Activated CD4-positive, alpha-beta T cell treated with anti-CD3 and anti-CD28 coated beads for 36 hours (primary cell): ENCODE measurements at regions not wholly inside any gene's neighbourhood (a gene's known extent, or its start where the extent isn't known, plus 50 kb on each side); places are given as distances from the start of the nearest gene placed in this dataset.

Source experiments
- ATAC-seq: fragments of 200-7000 bp; cut with Tn5 transposase; one replicate; pipeline ENCODE4 v1.10.0; 2021; ENCODE audit warnings: mild to moderate bottlenecking, moderate library complexity
- CTCF ChIA-PET: fragments of 350-600 bp; sonication (Branson Sonifier 250); formaldehyde crosslinking; loops from one replicate; lab custom pipeline; 2021; ENCODE audit warnings: antibody characterized with exemption; lab: Charles Lee
- POLR2A ChIA-PET: fragments of 350-600 bp; sonication (Branson Sonifier 250); formaldehyde crosslinking; loops from one replicate; lab custom pipeline; 2021; ENCODE audit warnings: antibody characterized with exemption, inconsistent platforms; lab: Charles Lee
- DNase-seq: peaks from one replicate; pipeline ENCODE4 v3.0.0-alpha.2; 2020
- H3K27ac Mint-ChIP-seq: one replicate; pipeline ENCODE4 v1.8.0; 2021; ENCODE audit warnings: mixed read lengths
- H3K27me3 Mint-ChIP-seq: one replicate; pipeline ENCODE4 v1.8.0; 2021; ENCODE audit warnings: mixed read lengths
- H3K36me3 Mint-ChIP-seq: one replicate; pipeline ENCODE4 v1.8.0; 2021; ENCODE audit warnings: low read depth, mixed read lengths
- H3K4me1 Mint-ChIP-seq: one replicate; pipeline ENCODE4 v1.8.0; 2021; ENCODE audit warnings: mixed read lengths
- H3K4me3 Mint-ChIP-seq: one replicate; pipeline ENCODE4 v1.8.0; 2021; ENCODE audit warnings: mild to moderate bottlenecking, moderate library complexity, mixed read lengths
- H3K9me3 Mint-ChIP-seq: one replicate; pipeline ENCODE4 v1.8.0; 2021; ENCODE audit warnings: low read depth, mixed read lengths
- intact Hi-C, 2 experiments: fragments of 100-400 bp; cut with DNase I in 1 of 2; cut with micrococcal nuclease in 1 of 2; formaldehyde crosslinking; loops; one replicate each; pipeline versions ENCODE4 v1.14.2 to v1.15.1; 2022 to 2024; cut with DNase I, micrococcal nuclease

DNA sequence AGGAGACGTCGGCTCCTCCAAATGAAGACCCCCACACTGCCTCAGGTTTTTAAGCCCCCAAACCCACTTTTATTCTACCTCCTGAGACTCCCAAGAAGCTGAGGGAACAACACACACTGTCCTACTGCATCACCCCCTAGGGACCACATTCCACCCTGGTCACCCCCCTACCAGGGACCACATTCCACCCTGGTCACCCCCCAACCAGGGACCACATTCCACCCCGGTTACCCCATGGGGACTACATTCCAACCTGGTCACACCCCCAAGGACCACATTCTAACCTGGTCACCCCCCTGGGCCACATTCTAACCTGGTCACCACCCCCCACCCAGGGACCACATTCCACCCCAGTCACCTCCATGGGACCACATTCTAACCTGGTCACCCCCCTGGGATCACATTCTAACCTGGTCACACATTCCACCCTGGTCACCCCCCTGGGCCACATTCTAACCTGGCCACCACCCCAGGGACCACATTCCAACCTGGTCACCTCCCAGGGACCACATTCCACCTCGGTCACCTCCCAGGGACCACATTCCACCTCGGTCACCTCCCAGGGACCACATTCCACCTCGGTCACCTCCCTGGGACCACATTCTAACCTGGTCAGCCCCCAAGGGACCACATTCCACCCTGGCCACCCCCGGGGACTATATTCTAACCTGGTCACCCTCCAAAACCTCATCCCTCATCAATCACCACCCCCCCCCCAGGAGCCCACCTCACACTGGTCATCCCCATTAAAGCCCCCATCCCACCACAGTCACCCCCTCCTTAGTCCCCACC is 587.6 kb downstream of the NPHP4 start:
- H3K27me3 Mint-ChIP-seq = no peaks in the 10 kb centered on the region
- no peak for DNase-seq
- no peak for ATAC-seq
- CTCF ChIA-PET = no interaction called here
- peaks cover 3% of the 10 kb centered on the region for H3K4me1 Mint-ChIP-seq
- POLR2A ChIA-PET = no interaction called here
- H3K27ac Mint-ChIP-seq = no peak overlapping the region
- peaks cover 3% of the 10 kb centered on the region for H3K9me3 Mint-ChIP-seq
- intact Hi-C loops = no loop called here
- no peaks in the 10 kb centered on the region for H3K36me3 Mint-ChIP-seq
- H3K4me3 Mint-ChIP-seq = no peak overlapping the region

DNA sequence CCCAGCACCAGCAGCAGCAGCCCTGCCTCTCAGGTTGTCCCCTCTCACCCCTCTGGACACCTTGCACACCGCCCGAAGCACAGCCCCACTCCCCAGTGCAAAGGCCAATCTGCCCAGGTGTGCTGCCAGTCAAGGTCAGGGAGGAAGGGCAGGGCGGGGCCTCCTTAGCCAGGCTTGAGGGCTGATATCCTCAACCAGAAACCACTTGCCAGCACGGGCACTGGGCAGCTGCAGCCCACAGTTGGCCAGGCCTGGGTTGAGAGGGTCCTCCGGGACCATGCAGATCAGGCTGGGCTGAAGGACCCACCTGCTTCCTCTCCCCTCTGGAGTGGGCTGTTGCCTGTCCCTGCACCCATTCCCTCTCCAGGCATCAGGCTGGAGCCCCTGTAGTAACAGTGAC is 588.3 kb downstream of the NPHP4 start:
- no peak overlapping the region for H3K27ac Mint-ChIP-seq
- DNase-seq = no peak
- H3K9me3 Mint-ChIP-seq = peaks cover 7% of the 10 kb centered on the region

DNA sequence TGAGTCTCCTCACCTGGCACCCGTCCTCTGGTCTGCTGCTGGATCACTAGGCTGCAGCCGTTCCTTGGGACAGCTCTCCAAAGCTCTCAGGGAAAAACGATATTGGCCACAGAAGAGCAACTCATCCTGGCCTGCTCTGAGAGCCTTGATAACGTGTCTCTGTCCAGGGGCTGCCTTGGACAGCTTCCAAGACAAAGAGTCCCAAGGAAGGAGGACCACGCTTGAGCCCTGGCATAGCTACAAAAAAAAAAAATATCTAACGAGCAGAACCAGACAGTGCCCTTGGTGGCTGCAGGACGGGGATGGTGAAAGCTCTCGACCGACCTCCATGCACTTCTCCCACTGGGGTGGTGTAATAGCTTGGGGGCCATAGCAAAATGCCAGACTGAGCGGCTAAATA is 589.6 kb downstream of the NPHP4 start:
- intact Hi-C loops = no loop called here
- ChIA-PET POLR2A (no interaction called here), CTCF (no interaction called here)
- Mint-ChIP-seq H3K27me3 (no peaks in the 10 kb centered on the region), H3K9me3 (peaks cover 4% of the 10 kb centered on the region), H3K4me3 (no peak overlapping the region), H3K4me1 (peaks cover 4% of the 10 kb centered on the region), H3K27ac (no peak overlapping the region), H3K36me3 (no peaks in the 10 kb centered on the region)
- DNase-seq (no peak), ATAC-seq (no peak)

More for the DNA sequence above, 588.3 kb downstream of the NPHP4 start:
- Mint-ChIP-seq H3K36me3 (no peaks in the 10 kb centered on the region), H3K4me3 (no peak overlapping the region), H3K27me3 (no peaks in the 10 kb centered on the region), H3K4me1 (peaks cover 4% of the 10 kb centered on the region)
- ATAC-seq = no peak
- ChIA-PET POLR2A (no interaction called here), CTCF (no interaction called here)
- intact Hi-C loops = no loop called here

DNA sequence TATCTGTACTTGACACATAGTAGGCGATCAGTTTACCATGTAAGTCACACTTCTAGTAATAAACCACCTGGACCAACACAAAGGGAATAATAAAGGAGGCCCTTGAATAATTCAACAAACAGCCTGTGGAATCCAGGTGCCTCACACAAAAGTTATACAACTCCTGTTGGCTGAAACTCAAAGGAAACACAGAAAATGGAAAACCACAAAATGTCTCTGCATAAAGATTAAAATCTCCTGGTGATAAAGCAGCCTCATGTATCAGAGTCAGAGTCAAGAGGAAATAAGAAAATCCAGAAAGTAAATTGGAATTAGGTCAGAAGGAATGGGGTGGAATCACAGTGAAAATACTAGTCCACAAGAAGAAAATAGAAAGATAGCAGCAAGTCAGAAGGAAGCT is 592.5 kb downstream of the NPHP4 start:
- DNase-seq (no peak), ATAC-seq (no peak)
- CTCF ChIA-PET = interaction anchor here (0.9 kb wide), 1 partner anchor 1126 kb away, joined by 3 read pairs; no protein-coding TSS in a partner anchor
- POLR2A ChIA-PET = no interaction called here
- no peaks in the 10 kb centered on the region for H3K27me3 Mint-ChIP-seq
- peaks cover 4% of the 10 kb centered on the region for H3K9me3 Mint-ChIP-seq
- no peak overlapping the region for H3K4me3 Mint-ChIP-seq
- intact Hi-C loops = no loop called here
- H3K4me1 Mint-ChIP-seq = peaks cover 4% of the 10 kb centered on the region
- no peaks in the 10 kb centered on the region for H3K36me3 Mint-ChIP-seq
- H3K27ac Mint-ChIP-seq = no peak overlapping the region

DNA sequence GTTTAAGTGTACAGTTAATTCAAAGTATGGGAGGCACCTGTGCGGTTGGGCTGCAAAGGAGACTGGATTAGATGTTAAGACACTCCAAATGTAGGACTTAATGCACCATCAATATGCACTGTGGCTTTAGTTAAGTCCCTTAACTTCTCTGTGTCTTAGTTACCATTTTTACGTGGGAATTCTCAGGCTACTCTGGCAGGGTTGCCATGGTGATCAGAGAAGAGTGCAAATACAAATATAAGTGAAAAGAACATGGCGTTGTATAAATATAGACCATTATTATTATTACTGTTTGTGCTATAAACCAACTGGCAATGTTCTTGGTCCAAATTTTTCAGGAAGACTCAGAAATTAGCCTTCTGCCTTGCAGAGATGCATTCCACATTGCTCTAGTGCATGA is 595.6 kb downstream of the NPHP4 start:
- Mint-ChIP-seq H3K4me3 (no peak overlapping the region), H3K27ac (no peak overlapping the region), H3K4me1 (peaks cover 4% of the 10 kb centered on the region), H3K36me3 (no peaks in the 10 kb centered on the region), H3K9me3 (peaks cover 4% of the 10 kb centered on the region), H3K27me3 (no peaks in the 10 kb centered on the region)
- ATAC-seq (no peak), DNase-seq (no peak)
- ChIA-PET CTCF (no interaction called here), POLR2A (no interaction called here)
- intact Hi-C loops = no loop called here

DNA sequence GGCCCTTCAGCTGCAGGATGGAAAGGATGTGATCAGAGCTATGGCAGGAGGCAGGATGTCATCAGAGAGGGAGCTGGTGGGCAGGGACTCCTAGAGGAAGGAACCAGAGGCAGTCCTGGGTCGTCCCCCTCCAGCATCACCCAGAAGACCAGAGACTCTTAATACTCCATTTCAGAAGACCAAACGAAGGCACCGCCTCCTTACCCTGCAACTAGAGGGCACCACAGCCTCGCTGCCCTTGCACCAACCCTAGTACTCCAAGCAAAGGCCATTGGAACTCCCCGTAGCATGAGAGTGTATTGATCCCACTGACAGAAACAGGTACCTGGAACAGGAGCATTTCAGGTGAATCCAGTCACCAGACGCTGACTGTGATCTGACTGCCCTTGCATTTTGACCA is 598.1 kb downstream of the NPHP4 start:
- H3K27ac Mint-ChIP-seq = no peak overlapping the region
- intact Hi-C loops = no loop called here
- H3K36me3 Mint-ChIP-seq = no peaks in the 10 kb centered on the region
- ChIA-PET POLR2A (no interaction called here), CTCF (no interaction called here)
- ATAC-seq = no peak
- DNase-seq = no peak
- H3K9me3 Mint-ChIP-seq = peaks cover 2% of the 10 kb centered on the region
- H3K27me3 Mint-ChIP-seq = no peaks in the 10 kb centered on the region
- H3K4me3 Mint-ChIP-seq = no peak overlapping the region
- H3K4me1 Mint-ChIP-seq = peaks cover 22% of the 10 kb centered on the region

DNA sequence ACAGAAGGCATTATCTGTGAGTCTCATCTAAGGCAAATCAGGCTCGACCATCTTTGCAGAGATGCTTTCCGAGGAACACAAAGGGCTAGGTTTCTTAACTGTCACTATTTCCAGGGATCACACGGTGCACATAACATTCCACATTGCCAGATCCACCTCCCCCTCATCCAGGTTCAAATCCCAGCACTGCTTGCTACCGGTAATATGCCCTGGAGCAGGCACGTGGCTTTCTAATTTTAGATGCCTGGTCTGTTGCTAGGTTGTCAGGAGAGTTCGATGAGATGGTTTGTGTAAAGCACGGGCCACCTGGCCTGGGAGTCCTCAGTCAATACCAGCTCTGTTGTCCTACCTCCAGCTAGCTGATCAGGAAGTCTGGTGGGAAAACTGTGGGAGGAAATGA is 598.6 kb downstream of the NPHP4 start:
- ChIA-PET CTCF (interaction anchor here (0.7 kb wide), 1 partner anchor 44 kb away, joined by 3 read pairs; no protein-coding TSS in a partner anchor), POLR2A (no interaction called here)
- Mint-ChIP-seq H3K9me3 (no peaks in the 10 kb centered on the region), H3K36me3 (no peaks in the 10 kb centered on the region), H3K4me1 (peaks cover 27% of the 10 kb centered on the region), H3K27ac (no peak overlapping the region), H3K4me3 (no peak overlapping the region), H3K27me3 (no peaks in the 10 kb centered on the region)
- ATAC-seq (no peak), DNase-seq (no peak)
- intact Hi-C loops = no loop called here

DNA sequence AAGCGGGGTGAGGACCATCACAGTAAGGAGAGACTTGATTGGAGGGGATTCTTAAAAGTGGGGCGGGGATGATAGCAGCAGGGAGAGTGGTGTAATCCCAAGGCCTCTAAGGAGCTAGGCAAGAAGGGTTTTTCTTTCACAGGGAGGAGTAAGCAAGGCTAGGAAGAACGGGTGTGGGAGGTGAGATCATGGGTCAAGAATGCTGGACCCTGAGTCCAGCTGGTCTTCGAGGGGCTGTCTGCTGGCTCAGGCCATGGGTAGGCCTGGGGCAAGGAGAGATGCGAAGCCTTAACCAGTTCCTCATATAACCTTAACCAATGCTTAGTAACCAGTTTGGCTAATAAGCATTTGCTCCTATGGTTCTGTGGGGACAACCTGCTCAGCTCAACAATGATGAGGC is 599.1 kb downstream of the NPHP4 start:
- Mint-ChIP-seq H3K27ac (no peak overlapping the region), H3K36me3 (no peaks in the 10 kb centered on the region), H3K27me3 (no peaks in the 10 kb centered on the region), H3K4me3 (no peak overlapping the region), H3K4me1 (peaks cover 31% of the 10 kb centered on the region), H3K9me3 (no peaks in the 10 kb centered on the region)
- intact Hi-C loops = no loop called here
- no peak for DNase-seq
- no peak for ATAC-seq
- ChIA-PET CTCF (interaction anchor here (0.7 kb wide), 1 partner anchor 44 kb away, joined by 3 read pairs; no protein-coding TSS in a partner anchor), POLR2A (no interaction called here)

DNA sequence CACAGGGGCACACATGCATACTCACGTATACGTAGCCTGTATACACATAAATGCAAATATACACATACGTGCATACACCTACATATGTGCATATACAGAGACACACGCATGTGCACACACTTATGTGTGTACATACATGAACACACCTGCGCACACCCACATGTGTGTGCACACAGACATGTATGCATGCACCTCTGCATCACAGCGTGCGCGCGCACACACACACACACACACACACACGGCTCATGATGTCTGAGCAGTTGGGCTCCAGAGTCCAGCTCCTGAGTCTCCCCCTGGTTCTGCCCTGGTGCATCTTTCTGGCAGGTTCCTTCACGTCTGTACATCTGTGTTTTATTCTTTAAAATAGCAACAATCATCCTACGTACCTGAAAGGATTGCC is 600.5 kb downstream of the NPHP4 start:
- Mint-ChIP-seq H3K4me1 (peaks cover 31% of the 10 kb centered on the region), H3K36me3 (no peaks in the 10 kb centered on the region), H3K27me3 (no peaks in the 10 kb centered on the region), H3K4me3 (no peak overlapping the region), H3K27ac (no peak overlapping the region), H3K9me3 (no peaks in the 10 kb centered on the region)
- ChIA-PET POLR2A (no interaction called here), CTCF (no interaction called here)
- intact Hi-C loops = no loop called here
- ATAC-seq (no peak), DNase-seq (no peak)

DNA sequence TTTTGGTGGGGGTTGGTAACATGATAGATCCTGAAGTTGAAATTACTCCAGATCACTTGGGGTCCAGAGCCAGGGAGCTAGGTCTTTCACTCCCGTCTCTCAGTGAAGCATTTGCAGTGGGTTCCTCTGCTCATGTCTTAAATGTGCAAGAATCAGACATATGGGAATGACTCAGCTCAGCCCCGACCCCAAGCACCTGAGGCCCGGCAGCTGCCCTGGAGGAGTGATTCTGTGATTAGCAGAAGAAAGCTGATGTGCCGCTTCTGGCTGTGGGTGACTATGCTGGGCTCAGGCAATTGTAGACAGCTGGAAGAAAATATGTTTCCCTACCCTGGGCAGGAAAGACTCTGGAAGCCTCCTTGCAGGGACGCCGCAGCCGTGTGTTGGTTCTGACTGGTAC is 601.7 kb downstream of the NPHP4 start:
- ChIA-PET POLR2A (no interaction called here), CTCF (no interaction called here)
- Mint-ChIP-seq H3K27ac (no peak overlapping the region), H3K4me1 (peaks cover 31% of the 10 kb centered on the region), H3K27me3 (no peaks in the 10 kb centered on the region), H3K9me3 (no peaks in the 10 kb centered on the region), H3K36me3 (no peaks in the 10 kb centered on the region), H3K4me3 (no peak overlapping the region)
- ATAC-seq (peak; percentile 72), DNase-seq (peak; percentile 50)
- intact Hi-C loops = no loop called here

DNA sequence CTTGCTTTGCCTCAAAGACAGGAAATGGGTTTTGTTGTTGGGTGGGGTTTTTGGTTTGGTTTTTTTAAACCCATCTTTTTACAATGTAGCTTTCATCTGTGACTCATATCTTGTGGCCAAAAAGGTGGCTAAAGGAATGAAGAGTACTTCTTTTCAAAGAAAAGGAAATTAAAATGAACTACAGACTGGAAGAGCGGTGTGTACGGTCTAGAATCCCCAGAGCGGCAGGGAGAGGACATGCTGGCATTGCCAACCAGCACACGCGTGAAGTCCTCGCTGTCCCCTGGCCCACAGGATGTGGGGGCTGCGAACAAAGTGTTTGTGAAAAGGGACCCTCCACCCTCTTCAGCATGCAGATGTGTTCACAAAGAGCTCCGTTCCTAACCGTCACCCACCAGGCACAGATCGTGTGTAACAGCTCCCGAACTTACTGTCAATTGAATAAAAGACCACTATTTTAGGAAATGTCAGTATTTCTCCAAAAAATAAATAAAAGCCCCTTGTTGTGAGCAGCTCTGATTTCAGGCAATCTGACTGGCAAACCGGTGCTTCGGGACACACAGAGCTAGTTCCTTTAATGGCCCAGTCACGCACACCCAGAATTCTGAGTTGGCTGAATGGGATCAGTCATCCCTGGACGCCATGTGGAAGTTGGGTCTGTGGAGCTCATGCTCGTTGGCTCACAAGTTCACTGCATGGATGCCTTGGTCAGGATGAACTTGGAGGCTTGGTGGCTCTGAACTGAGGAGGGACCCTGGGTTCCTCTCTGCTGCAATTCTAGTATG is 602.9 kb downstream of the NPHP4 start:
- Mint-ChIP-seq H3K27me3 (no peaks in the 10 kb centered on the region), H3K36me3 (no peaks in the 10 kb centered on the region), H3K4me1 (peaks cover 31% of the 10 kb centered on the region), H3K9me3 (no peaks in the 10 kb centered on the region), H3K27ac (peak overlapping the region; percentile 44), H3K4me3 (no peak overlapping the region)
- intact Hi-C loops = no loop called here
- ChIA-PET CTCF (no interaction called here), POLR2A (no interaction called here)
- peak; percentile 11 for DNase-seq
- ATAC-seq = peak; percentile 57

DNA sequence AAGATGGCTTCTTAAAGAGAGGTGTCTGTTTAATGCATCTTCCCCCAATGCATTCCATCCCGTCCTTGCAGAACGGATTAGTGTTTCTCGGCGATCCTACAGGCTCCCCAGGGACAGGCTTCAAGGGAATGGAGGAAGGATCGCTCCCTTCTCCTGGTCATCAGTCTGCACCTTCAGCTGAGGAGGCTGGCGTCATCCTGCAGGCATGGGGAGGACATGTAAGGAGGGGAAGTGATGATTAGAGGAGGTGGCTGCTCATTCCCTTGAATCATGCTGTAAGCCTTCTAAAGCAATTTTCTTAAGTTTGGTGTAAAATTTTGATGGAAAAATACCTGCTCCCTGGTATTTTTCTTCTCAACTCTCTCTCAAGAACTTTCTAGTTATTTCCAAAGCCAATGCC is 603.6 kb downstream of the NPHP4 start:
- Mint-ChIP-seq H3K27me3 (no peaks in the 10 kb centered on the region), H3K27ac (peak overlapping the region; percentile 44), H3K9me3 (no peaks in the 10 kb centered on the region), H3K4me1 (peaks cover 31% of the 10 kb centered on the region), H3K36me3 (no peaks in the 10 kb centered on the region), H3K4me3 (no peak overlapping the region)
- ChIA-PET CTCF (no interaction called here), POLR2A (no interaction called here)
- no peak for DNase-seq
- ATAC-seq = no peak
- intact Hi-C loops = no loop called here
